Activated CD8-positive, alpha-beta T cell treated with anti-CD3 and anti-CD28 coated beads for 36 hours (primary cell): ENCODE measurements at regions not wholly inside any gene's neighbourhood (a gene's known extent, or its start where the extent isn't known, plus 50 kb on each side); places are given as distances from the start of the nearest gene placed in this dataset.

ENCODE experiments used
- ATAC-seq: fragments of 200-7000 bp; cut with Tn5 transposase; one replicate; pipeline ENCODE4 v1.10.0; 2021; ENCODE audit warnings: mild to moderate bottlenecking, moderate library complexity
- CTCF ChIA-PET: fragments of 350-600 bp; sonication (Branson Sonifier 250); formaldehyde crosslinking; loops from one replicate; lab custom pipeline; 2021; ENCODE audit warnings: antibody characterized with exemption; lab: Charles Lee
- POLR2A ChIA-PET: fragments of 350-600 bp; sonication (Branson Sonifier 250); formaldehyde crosslinking; loops from one replicate; lab custom pipeline; 2021; ENCODE audit warnings: antibody characterized with exemption; lab: Charles Lee
- DNase-seq: peaks from one replicate; pipeline ENCODE4 v3.0.0-alpha.2; 2020
- H3K27ac Mint-ChIP-seq: one replicate; pipeline ENCODE4 v1.8.0; 2021; ENCODE audit warnings: mild to moderate bottlenecking, mixed read lengths
- H3K27me3 Mint-ChIP-seq: one replicate; pipeline ENCODE4 v1.8.0; 2021; ENCODE audit warnings: mixed read lengths
- H3K36me3 Mint-ChIP-seq: one replicate; pipeline ENCODE4 v1.8.0; 2021; ENCODE audit warnings: low read depth, mixed read lengths
- H3K4me1 Mint-ChIP-seq: one replicate; pipeline ENCODE4 v1.8.0; 2021; ENCODE audit warnings: low read depth, mixed read lengths
- H3K4me3 Mint-ChIP-seq: one replicate; pipeline ENCODE4 v1.8.0; 2021; ENCODE audit warnings: mild to moderate bottlenecking, moderate library complexity, mixed read lengths
- H3K9me3 Mint-ChIP-seq: one replicate; pipeline ENCODE4 v1.8.0; 2021; ENCODE audit warnings: mixed read lengths
- intact Hi-C: fragments of 100-400 bp; cut with micrococcal nuclease; formaldehyde crosslinking; loops from one replicate; pipeline ENCODE4 v1.10.0; 2022
- TF ChIP-seq, protein P1 (sequence below): fragments of 200-600 bp; IDR thresholded peaks from one replicate; pipeline ENCODE4 v1.8.0; 2022; ENCODE audit warnings: antibody characterized with exemption, mild to moderate bottlenecking

DNA sequence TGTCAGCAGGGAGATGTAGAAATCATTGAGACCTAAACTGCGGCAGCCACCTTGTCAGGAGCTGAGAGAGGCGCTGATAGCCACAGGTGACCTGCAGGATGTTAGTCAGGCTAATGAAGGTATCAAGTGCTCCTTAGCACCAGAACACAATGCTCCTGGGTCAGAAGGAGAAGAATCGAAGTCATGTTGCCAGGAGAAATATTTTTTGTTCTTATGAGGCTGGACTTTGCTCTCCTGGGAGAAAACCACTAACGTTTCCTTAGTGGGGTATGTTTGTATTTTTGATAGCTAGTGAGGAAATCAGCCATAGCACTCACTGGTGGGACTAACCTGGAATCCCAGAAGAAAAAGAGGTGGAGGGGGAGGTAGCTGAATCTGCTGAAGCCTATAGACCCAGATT is 120.9 kb upstream of the LRFN2 start:
- no peak overlapping the region for H3K4me3 Mint-ChIP-seq
- CTCF ChIA-PET: no interaction called here
- DNase-seq (no peak), ATAC-seq (no peak)
- POLR2A ChIA-PET: no interaction called here
- intact Hi-C loops: no loop called here
- TF ChIP-seq, protein P1, sequence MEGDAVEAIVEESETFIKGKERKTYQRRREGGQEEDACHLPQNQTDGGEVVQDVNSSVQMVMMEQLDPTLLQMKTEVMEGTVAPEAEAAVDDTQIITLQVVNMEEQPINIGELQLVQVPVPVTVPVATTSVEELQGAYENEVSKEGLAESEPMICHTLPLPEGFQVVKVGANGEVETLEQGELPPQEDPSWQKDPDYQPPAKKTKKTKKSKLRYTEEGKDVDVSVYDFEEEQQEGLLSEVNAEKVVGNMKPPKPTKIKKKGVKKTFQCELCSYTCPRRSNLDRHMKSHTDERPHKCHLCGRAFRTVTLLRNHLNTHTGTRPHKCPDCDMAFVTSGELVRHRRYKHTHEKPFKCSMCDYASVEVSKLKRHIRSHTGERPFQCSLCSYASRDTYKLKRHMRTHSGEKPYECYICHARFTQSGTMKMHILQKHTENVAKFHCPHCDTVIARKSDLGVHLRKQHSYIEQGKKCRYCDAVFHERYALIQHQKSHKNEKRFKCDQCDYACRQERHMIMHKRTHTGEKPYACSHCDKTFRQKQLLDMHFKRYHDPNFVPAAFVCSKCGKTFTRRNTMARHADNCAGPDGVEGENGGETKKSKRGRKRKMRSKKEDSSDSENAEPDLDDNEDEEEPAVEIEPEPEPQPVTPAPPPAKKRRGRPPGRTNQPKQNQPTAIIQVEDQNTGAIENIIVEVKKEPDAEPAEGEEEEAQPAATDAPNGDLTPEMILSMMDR: no peak
- H3K4me1 Mint-ChIP-seq: no peaks in the 10 kb centered on the region
- H3K27me3 Mint-ChIP-seq: peaks cover 1% of the 10 kb centered on the region
- no peak overlapping the region for H3K27ac Mint-ChIP-seq
- H3K9me3 Mint-ChIP-seq: no peaks in the 10 kb centered on the region
- H3K36me3 Mint-ChIP-seq: no peaks in the 10 kb centered on the region

DNA sequence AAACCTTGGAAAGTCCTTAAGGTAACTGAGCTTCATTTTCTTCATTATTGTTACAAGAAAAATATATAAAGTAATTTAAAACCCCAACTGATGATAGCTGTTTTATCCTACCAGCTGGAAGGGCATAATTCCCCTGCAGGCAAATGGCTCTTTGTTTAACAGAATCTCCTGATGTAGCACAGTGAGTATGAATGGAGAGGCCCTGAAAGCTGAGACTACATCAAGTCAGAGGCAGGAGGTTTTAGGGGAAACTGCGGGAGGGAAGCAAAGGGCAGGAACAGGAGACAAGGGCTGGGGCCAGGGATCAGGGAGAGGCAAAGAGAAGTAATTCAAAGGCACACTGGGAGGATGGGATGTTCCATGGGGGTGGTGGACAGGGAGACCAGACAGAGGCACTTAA is 119.0 kb upstream of the LRFN2 start:
- DNase-seq: no peak
- no peaks in the 10 kb centered on the region for H3K9me3 Mint-ChIP-seq
- intact Hi-C loops: no loop called here
- no peak overlapping the region for H3K27ac Mint-ChIP-seq
- no peak for ATAC-seq
- no peaks in the 10 kb centered on the region for H3K4me1 Mint-ChIP-seq
- no peak overlapping the region for H3K4me3 Mint-ChIP-seq
- TF ChIP-seq, protein P1: no peak
- peaks cover 3% of the 10 kb centered on the region for H3K27me3 Mint-ChIP-seq
- ChIA-PET POLR2A (no interaction called here), CTCF (no interaction called here)
- no peaks in the 10 kb centered on the region for H3K36me3 Mint-ChIP-seq

DNA sequence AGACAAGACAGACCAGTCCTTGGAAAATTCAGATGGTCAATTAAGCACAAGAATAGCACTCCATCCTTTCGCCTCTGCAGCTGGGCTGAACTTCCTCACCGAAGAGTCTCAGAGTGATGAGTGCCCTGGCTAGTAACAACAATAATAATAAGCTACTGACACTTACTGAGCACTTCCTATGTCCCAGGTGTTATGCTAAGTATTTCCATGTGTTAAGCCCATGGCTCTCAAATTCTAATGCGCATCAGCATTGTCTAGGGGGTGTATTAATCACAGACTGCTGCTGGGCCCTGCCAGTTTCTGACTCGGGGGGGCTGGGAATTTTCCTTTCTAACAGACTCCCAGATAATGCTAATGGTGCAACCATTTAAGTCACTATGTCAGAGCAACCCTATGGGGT is 118.2 kb upstream of the LRFN2 start:
- DNase-seq: no peak
- H3K27me3 Mint-ChIP-seq: peaks cover 3% of the 10 kb centered on the region
- no peaks in the 10 kb centered on the region for H3K9me3 Mint-ChIP-seq
- H3K4me3 Mint-ChIP-seq: no peak overlapping the region
- intact Hi-C loops: no loop called here
- no peak overlapping the region for H3K27ac Mint-ChIP-seq
- no peaks in the 10 kb centered on the region for H3K4me1 Mint-ChIP-seq
- no peaks in the 10 kb centered on the region for H3K36me3 Mint-ChIP-seq
- ChIA-PET CTCF (no interaction called here), POLR2A (no interaction called here)
- no peak for ATAC-seq
- TF ChIP-seq, protein P1: no peak

DNA sequence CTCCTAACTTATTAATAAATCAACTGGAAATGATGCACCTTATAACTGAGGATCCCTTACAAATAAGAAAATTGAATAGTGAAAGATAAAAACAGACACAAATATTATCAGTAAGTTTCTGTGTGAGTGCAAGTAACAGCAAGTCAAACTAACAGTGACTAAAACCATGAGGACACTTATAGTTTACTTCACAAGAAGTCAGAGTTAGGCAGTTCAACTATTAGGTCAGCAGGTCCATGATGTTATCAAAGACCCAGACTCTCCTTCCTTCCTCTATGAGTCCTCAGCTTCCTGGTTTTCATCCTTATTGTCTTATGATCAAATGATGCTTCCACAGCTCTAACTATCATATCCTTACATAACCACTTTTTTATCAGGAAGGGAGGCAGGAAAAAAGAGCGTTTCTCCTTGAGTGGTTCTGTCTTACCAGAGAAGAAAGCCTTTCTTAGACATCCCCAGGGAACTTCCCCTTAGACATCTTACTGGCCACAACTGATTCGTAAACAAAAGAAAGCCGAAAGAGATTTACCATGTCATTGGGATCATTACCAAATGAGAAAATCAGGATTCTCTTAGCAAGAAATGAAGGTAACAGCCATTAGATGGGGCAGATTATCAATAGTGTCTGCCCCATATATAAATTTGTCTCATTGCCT is 114.3 kb upstream of the LRFN2 start:
- DNase-seq (no peak), ATAC-seq (no peak)
- TF ChIP-seq, protein P1: no peak
- H3K4me1 Mint-ChIP-seq: no peaks in the 10 kb centered on the region
- POLR2A ChIA-PET: no interaction called here
- no peak overlapping the region for H3K27ac Mint-ChIP-seq
- peaks cover 4% of the 10 kb centered on the region for H3K27me3 Mint-ChIP-seq
- no peaks in the 10 kb centered on the region for H3K9me3 Mint-ChIP-seq
- no peaks in the 10 kb centered on the region for H3K36me3 Mint-ChIP-seq
- no peak overlapping the region for H3K4me3 Mint-ChIP-seq
- CTCF ChIA-PET: no interaction called here
- intact Hi-C loops: no loop called here

DNA sequence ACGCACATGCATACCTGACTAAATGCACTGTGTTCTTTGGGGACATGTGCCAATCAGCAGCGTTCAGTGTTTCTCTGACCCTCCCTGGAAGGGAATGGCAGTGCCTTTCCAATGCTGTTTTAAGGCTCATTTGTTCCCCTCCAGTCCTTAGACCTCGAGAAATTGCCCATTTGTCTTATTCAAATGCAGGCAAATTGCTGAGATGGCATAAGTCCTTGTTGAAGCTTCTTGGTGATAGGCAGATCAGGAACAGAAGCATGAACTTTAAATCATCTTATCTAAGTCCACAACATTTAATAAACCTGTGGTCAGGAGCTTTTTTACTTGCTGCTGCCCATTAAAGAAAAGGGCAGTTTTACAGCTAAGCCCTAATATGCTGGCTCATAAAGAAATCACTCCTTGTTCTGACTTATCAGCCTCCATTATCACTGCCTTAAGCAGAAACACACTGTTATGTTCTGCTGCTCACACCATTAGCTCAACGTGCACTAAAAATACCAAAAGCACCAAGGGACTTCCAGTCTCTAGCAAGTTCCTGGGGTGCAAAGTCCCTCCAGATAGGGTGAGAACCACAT is 112.9 kb upstream of the LRFN2 start:
- ATAC-seq (no peak), DNase-seq (no peak)
- intact Hi-C loops: no loop called here
- Mint-ChIP-seq H3K9me3 (no peaks in the 10 kb centered on the region), H3K4me3 (no peak overlapping the region), H3K27ac (no peak overlapping the region), H3K4me1 (no peaks in the 10 kb centered on the region), H3K27me3 (peaks cover 2% of the 10 kb centered on the region), H3K36me3 (no peaks in the 10 kb centered on the region)
- TF ChIP-seq, protein P1: no peak
- POLR2A ChIA-PET: no interaction called here
- CTCF ChIA-PET: no interaction called here
